NB4 (cell line): ENCODE measurements at regions not wholly inside any gene's neighbourhood (a gene's known extent, or its start where the extent isn't known, plus 50 kb on each side); places are given as distances from the start of the nearest gene placed in this dataset.
"Not testable (repeated sequence)": the region's sequence is repeated elsewhere in the genome, so short reads cannot be mapped to it uniquely, and the experiment has no call there.

Source experiments
- CTCF ChIP-seq: IDR thresholded peaks from one replicate; pipeline ENCODE4 v1.5.1; 2012; ENCODE audit warnings: low read depth, low read length
- MAX ChIP-seq: IDR thresholded peaks from 2 replicates; pipeline ENCODE4 v1.6.1; 2011; ENCODE audit warnings: low read depth, low read length
- POLR2A ChIP-seq: IDR thresholded peaks from 2 replicates; pipeline ENCODE4 v1.6.1; 2011; ENCODE audit warnings: mild to moderate bottlenecking; ENCODE audit not compliant: insufficient read length; ENCODE audit errors: extremely low read depth

GRCh38 chr9:42757251-42757650, 573.8 kb downstream of the SPATA31A6 start:
- not testable (repeated sequence) for TF ChIP-seq MAX, CTCF, POLR2A
